ENCODE measurements at regions not wholly inside any gene's neighbourhood (a gene's known extent, or its start where the extent isn't known, plus 50 kb on each side); places are given as distances from the start of the nearest gene placed in this dataset.
A peak's percentile ranks its signal among the peaks of the same experiment; 100 is the strongest.

DNA sequence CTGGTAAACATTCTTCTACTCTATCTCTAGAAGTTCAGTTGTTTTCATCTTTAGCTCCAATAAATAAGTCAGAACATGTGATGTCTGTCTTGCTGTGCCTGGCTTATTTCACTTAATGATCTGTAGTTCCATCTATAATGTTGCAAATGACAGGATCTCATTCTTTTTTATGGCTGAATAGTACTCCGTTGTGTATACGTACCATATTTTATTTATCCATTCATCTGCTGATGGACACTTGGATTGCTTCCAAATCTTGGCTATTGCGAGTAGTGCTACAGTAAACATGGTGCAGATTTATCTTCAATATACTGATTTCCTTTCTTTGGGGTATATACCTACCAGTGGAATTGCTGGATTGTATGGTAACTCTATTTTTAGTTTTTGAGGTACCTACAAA is 124.4 kb downstream of the ZNF33B start:
- no peak overlapping the region for H3K27ac ChIP-seq
- DNase-seq, result no peak
- no peak for TF ChIP-seq POLR2A (IDR thresholded peaks at IDR 0.05)
- TF ChIP-seq, protein P1, sequence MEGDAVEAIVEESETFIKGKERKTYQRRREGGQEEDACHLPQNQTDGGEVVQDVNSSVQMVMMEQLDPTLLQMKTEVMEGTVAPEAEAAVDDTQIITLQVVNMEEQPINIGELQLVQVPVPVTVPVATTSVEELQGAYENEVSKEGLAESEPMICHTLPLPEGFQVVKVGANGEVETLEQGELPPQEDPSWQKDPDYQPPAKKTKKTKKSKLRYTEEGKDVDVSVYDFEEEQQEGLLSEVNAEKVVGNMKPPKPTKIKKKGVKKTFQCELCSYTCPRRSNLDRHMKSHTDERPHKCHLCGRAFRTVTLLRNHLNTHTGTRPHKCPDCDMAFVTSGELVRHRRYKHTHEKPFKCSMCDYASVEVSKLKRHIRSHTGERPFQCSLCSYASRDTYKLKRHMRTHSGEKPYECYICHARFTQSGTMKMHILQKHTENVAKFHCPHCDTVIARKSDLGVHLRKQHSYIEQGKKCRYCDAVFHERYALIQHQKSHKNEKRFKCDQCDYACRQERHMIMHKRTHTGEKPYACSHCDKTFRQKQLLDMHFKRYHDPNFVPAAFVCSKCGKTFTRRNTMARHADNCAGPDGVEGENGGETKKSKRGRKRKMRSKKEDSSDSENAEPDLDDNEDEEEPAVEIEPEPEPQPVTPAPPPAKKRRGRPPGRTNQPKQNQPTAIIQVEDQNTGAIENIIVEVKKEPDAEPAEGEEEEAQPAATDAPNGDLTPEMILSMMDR (IDR thresholded peaks at IDR 0.05), result no peak
- intact Hi-C loops (cut with DNase I), result no loop called here
- no peaks in the 10 kb centered on the region for H3K36me3 ChIP-seq
- peaks cover 21 to 97% (median 55%) of the 10 kb centered on the region in 3 donors for H3K9me3 ChIP-seq
- no peaks in the 10 kb centered on the region for H3K4me1 ChIP-seq
- no peak overlapping the region for H3K4me3 ChIP-seq
- WGBS, 2 donors, result 89 to 100% methylated on average over 3 of the region's 3 CpGs
- H3K27me3 ChIP-seq, result no peaks in the 10 kb centered on the region

DNA sequence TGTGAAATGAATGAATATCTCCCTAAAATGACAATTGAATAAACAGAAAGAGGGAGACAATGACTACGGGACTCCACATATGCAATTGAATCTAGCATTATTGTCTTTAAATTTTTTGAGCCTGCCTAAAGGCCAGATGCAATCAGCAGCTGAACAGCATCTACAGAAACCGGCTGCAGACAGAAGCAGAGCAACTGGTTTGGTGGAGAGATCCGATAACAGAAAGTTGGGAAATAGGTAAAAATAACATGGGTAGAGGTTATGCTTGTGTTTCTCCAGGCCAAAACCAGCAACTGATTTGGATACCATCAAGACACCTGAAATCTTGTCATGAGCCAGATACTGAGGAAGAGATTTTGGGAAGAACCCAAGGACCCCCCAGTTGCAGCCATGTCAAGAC is 146.6 kb downstream of the ZNF33B start:
- H3K4me1 ChIP-seq, result peaks cover 0 to 12% (median 0%) of the 10 kb centered on the region in 3 donors
- no peak overlapping the region for H3K4me3 ChIP-seq
- intact Hi-C loops (cut with DNase I), result no loop called here
- 86 to 93% methylated on average over 3 of the region's 3 CpGs for WGBS, 2 donors
- no peaks in the 10 kb centered on the region for H3K36me3 ChIP-seq
- H3K9me3 ChIP-seq, result no peaks in the 10 kb centered on the region
- DNase-seq, result no peak
- no peaks in the 10 kb centered on the region for H3K27me3 ChIP-seq
- H3K27ac ChIP-seq, result no peak overlapping the region
- TF ChIP-seq, protein P1 (IDR thresholded peaks at IDR 0.05), result no peak
- no peak for TF ChIP-seq POLR2A (IDR thresholded peaks at IDR 0.05)

DNA sequence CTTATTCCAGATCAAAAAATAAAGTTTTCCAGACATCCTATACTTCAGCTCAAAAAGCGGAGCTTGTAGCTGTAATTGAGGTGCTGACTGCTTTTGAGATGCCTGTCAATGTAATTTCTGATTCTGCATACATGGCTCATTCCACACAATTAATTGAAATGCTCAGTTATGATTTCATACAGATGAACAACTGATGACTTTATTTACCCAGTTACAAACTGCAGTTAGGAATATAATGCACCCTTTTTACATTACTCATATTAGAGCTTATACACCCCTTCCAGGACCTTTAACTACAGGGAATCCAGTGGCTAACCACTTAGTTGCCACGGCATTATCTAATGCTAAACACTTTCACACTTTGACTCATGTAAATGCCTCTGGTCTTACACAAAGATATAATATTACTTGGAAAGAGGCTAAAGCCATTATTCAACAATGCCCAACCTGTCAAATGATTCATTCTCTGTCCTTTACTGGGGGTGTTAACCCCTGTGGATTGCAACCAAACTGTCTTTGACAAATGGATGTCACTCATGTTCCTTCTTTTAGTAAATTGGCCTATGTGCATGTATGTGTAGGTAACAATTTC is 147.3 kb downstream of the ZNF33B start:
- Histone ChIP-seq H3K36me3 (no peaks in the 10 kb centered on the region), H3K27ac (no peak overlapping the region), H3K9me3 (no peaks in the 10 kb centered on the region), H3K27me3 (no peaks in the 10 kb centered on the region), H3K4me1 (peaks cover 0 to 12% (median 0%) of the 10 kb centered on the region in 3 donors), H3K4me3 (no peak overlapping the region)
- TF ChIP-seq, protein P1 (IDR thresholded peaks at IDR 0.05), result no peak
- no peak for TF ChIP-seq POLR2A (IDR thresholded peaks at IDR 0.05)
- 58 to 61% methylated on average over 2 of the region's 2 CpGs for WGBS, 2 donors
- no peak for DNase-seq
- intact Hi-C loops (cut with DNase I), result no loop called here

DNA sequence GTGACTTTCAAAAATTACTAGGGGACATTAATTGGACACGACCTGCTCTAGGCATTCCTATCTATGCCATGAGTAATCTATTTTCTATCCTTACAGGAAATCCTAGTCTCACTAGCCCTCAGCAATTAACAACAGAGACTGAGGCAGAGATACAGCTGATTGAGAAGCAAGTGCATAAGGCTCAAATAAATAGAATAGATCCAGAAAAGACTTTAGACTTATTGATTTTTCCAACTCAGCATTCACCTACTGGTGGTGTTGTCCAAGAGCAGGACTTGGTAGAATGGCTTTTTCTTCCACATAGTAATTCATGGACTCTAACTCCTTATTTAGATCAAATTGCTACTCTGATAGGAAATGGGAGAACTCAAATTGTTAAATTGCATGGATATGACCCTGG is 148.0 kb downstream of the ZNF33B start:
- Histone ChIP-seq H3K4me1 (peaks cover 0 to 12% (median 0%) of the 10 kb centered on the region in 3 donors), H3K36me3 (no peaks in the 10 kb centered on the region), H3K9me3 (no peaks in the 10 kb centered on the region), H3K27me3 (no peaks in the 10 kb centered on the region), H3K27ac (no peak overlapping the region), H3K4me3 (no peak overlapping the region)
- WGBS, 2 donors, result 63 to 71% methylated on average over 1 of the region's 1 CpG
- intact Hi-C loops (cut with DNase I), result no loop called here
- TF ChIP-seq, protein P1 (IDR thresholded peaks at IDR 0.05), result no peak
- TF ChIP-seq POLR2A (IDR thresholded peaks at IDR 0.05), result no peak
- no peak for DNase-seq

DNA sequence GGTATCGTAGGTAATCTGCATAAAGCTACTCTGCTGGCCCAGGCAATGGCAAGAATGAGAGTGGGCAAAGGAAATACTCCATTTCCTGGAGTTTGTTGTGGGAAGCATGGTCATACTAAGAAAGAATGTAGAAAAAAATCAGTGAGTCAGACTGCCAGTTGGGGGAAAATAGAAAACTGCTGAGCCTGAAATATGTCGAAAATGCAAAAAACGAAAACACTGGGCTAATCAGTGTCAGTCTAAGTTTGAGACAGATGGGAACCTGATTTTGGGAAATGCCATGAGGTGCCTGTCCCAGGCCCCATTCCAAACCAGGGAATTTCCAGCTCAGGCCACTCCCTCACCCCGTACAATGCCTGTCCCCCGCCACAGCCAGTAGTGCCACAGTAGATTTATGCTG is 150.0 kb downstream of the ZNF33B start:
- Histone ChIP-seq H3K27ac (peak overlapping the region in 2 of 4 donors; percentile 9 to 29), H3K27me3 (no peaks in the 10 kb centered on the region), H3K9me3 (no peaks in the 10 kb centered on the region), H3K36me3 (no peaks in the 10 kb centered on the region), H3K4me3 (peak overlapping the region in 1 of 4 donors; percentile 28), H3K4me1 (peaks cover 0 to 12% (median 0%) of the 10 kb centered on the region in 3 donors)
- intact Hi-C loops (cut with DNase I), result no loop called here
- no peak for TF ChIP-seq POLR2A (IDR thresholded peaks at IDR 0.05)
- TF ChIP-seq, protein P1 (IDR thresholded peaks at IDR 0.05), result no peak
- WGBS, 2 donors, result 26 to 37% methylated on average over 5 of the region's 5 CpGs
- no peak for DNase-seq

All from esophagus squamous epithelium (tissue), 5 donors.